ENCODE measurements at regions not wholly inside any gene's neighbourhood (a gene's known extent, or its start where the extent isn't known, plus 50 kb on each side); places are given as distances from the start of the nearest gene placed in this dataset.

DNA sequence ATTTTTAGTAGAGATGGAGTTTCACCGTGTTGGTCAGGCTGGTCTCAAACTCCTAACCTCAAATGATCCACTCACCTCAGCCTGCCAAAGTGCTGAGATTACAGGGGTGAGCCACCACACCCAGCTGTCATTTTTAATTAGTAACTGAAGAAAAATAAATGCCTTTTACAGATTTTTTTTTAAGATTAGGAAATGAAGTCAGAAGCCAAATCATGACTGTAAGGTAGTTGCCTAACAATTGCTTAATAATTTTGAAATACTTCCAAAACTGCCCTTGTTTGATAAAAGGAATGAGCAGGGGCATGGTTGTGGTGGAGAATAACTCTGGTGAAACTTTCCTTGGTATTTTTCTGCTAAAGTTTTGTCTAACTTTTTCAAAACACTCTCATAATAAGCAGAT is 98.9 kb upstream of the SLC5A12 start (continued):
- no peak for TF ChIP-seq RAD21 (CRISPR knock-in tag; conservative IDR thresholded peaks at IDR 0.05 in 1 of 2, IDR thresholded peaks at IDR 0.05 in 1 of 2)
- TF ChIP-seq BRD9 (IDR thresholded peaks at IDR 0.05; ENCODE audit: low read depth, partially characterized antibody): no peak
- TF ChIP-seq EP400 (IDR thresholded peaks at IDR 0.05): no peak
- no peak for TF ChIP-seq ZNF76 (CRISPR knock-in tag; IDR thresholded peaks at IDR 0.05; ENCODE audit: borderline replicate concordance)
- TF ChIP-seq, protein P1, sequence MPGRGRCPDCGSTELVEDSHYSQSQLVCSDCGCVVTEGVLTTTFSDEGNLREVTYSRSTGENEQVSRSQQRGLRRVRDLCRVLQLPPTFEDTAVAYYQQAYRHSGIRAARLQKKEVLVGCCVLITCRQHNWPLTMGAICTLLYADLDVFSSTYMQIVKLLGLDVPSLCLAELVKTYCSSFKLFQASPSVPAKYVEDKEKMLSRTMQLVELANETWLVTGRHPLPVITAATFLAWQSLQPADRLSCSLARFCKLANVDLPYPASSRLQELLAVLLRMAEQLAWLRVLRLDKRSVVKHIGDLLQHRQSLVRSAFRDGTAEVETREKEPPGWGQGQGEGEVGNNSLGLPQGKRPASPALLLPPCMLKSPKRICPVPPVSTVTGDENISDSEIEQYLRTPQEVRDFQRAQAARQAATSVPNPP (IDR thresholded peaks at IDR 0.05; ENCODE audit: borderline replicate concordance, insufficient read depth, insufficient read length): no peak

- TF ChIP-seq CEBPZ (IDR thresholded peaks at IDR 0.05; ENCODE audit: borderline replicate concordance, low read depth, low read length): peak; percentile 45; the same call in 1 of the 2 replicates
- TF ChIP-seq ZFP36 (IDR thresholded peaks at IDR 0.05; ENCODE audit: low read depth, low read length, partially characterized antibody): peak; percentile 73
- no peak for TF ChIP-seq GATAD2B (IDR thresholded peaks at IDR 0.05; ENCODE audit: borderline replicate concordance)
- TF ChIP-seq RBM22 (IDR thresholded peaks at IDR 0.05; ENCODE audit: low read depth, low read length, poor library complexity, severe bottlenecking): no peak
- TF ChIP-seq CBX5 (IDR thresholded peaks at IDR 0.05; ENCODE audit: borderline replicate concordance, low read depth): 0 out of 2 replicates have a peak, but pooled peaks have one; percentile 5
- H3K9me3 ChIP-seq (replicated peaks; ENCODE audit: control insufficient read depth, insufficient read depth, low read depth, low read length): no peaks in the 10 kb centered on the region
- BruUV-seq (replicated peaks): no TSS peak
- 0% methylated on average over 2 of the region's 2 CpGs for WGBS (ENCODE audit: insufficient coverage, low coverage, missing lambda C conversion rate)
- in situ Hi-C loops (cut with MboI): no loop called here
- H3K79me2 ChIP-seq (ENCODE audit: control insufficient read depth, insufficient read depth, low read length): no peaks in the 10 kb centered on the region
- no peaks in the 10 kb centered on the region for H3K27me3 ChIP-seq (ENCODE audit: control insufficient read depth in 2 of 2, insufficient read depth in 2 of 2, low read length in 2 of 2)
- ChIA-PET POLR2A (no interaction called here), CTCF (ENCODE audit: low intra/inter-chr PET ratio) (no interaction called here)
- ATAC-seq: no peak
- H3K9ac ChIP-seq (ENCODE audit: insufficient read depth in 1 of 2, low read depth in 2 of 2, low read length in 2 of 2): no peak overlapping the region
- H3K4me2 ChIP-seq (ENCODE audit: insufficient read depth, low read length): no peak overlapping the region
- intact Hi-C loops (cut with micrococcal nuclease): no loop called here
- DNase-seq (ENCODE audit: extremely low read depth in 1 of 4, low spot score in 3 of 4): no peak
- H4K20me1 ChIP-seq (replicated peaks; ENCODE audit: control insufficient read depth, insufficient read depth, low read length): no peaks in the 10 kb centered on the region
- no peaks in the 10 kb centered on the region for H3K9me1 ChIP-seq (ENCODE audit: control insufficient read depth, insufficient read depth, low read length)
- no peaks in the 10 kb centered on the region for H3K36me3 ChIP-seq (ENCODE audit: control insufficient read depth, insufficient read depth, low read length)
- no peaks in the 10 kb centered on the region for H3K4me1 ChIP-seq (replicated peaks in 1 of 2; ENCODE audit: control insufficient read depth in 2 of 2, insufficient read depth in 2 of 2, low read length in 2 of 2)
- FAIRE-seq: no peak
- H3K4me3 ChIP-seq: no peak overlapping the region
- H2AFZ ChIP-seq (ENCODE audit: low read depth, low read length): no peak overlapping the region
- no peak overlapping the region for H3K27ac ChIP-seq (ENCODE audit: extremely low read depth, low read depth, low read length)
These were observed 102.1 kb upstream of the SLC5A12 start for GRCh38 chr11:26823963-26824362.

Data from K562 (cell line).